ENCODE measurements at regions not wholly inside any gene's neighbourhood (a gene's known extent, or its start where the extent isn't known, plus 50 kb on each side); places are given as distances from the start of the nearest gene placed in this dataset.

GRCh38 chr1:221449801-221450470, 292.0 kb downstream of the DUSP10 start:
- no peak for DNase-seq (ENCODE audit: low read depth in 1 of 2, low spot score in 1 of 2)

DNA sequence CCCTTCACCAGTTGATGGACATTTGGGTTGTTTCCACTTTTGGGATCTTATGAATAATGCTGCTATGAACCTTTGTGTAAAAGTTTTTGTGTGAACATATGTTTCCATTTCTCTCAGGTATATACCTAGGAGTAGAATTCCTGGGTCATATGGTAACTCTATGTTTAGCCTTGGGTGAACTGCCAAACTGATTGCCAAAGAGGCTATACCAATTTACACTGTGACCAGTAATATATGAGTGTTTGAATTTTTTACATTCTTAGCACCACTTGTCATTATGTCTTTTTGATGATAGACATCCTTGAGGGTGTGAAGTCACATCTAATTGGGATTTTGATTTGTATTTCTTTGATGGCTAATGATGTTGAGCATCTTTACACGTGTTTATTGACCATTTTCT, 290.1 kb downstream of the DUSP10 start:
- no peak for DNase-seq (ENCODE audit: low read depth in 1 of 2, low spot score in 1 of 2)

DNA sequence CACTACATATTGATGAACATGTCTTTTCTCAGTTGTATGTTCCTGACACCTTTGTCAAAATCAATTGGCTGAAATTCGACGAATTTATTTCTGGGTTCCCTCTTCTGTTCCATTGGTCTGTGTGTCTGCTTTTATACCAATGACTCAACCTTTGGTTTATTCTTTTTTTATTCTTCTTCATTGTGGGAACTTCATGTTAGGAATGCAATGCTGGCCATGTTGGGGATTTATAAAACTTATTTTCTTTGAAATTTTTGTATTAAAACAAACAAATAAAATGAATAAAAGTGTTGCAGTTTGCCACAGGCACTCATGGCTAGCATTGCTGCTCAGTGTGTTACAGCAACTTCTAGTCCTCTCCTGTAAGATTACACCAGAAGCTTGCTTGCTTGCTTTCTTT, 287.8 kb downstream of the DUSP10 start:
- no peak for DNase-seq (ENCODE audit: low read depth in 1 of 2, low spot score in 1 of 2)

DNA sequence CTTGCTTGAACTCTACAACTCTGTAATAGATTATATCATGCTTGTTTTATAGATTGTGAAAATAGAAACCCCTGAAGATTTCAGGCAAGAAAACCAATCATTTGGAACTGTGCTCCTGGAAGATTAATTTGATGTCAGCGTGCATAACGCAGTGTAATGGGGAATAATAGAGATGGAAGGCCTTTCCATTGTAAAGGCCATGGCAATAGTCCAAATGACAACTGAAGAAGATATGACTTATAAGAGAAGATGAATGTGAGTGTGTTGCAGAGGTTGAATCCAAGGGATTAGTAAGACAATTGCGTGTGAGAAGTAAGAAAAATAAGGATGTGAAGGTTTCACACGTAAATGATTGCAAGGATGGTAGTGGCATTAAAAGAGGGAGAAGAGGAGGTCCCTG, 285.0 kb downstream of the DUSP10 start:
- DNase-seq (ENCODE audit: low read depth in 1 of 2, low spot score in 1 of 2): no peak

GRCh38 chr1:221457685-221458446, 284.0 kb downstream of the DUSP10 start:
- DNase-seq (ENCODE audit: low read depth in 1 of 2, low spot score in 1 of 2): no peak

DNA sequence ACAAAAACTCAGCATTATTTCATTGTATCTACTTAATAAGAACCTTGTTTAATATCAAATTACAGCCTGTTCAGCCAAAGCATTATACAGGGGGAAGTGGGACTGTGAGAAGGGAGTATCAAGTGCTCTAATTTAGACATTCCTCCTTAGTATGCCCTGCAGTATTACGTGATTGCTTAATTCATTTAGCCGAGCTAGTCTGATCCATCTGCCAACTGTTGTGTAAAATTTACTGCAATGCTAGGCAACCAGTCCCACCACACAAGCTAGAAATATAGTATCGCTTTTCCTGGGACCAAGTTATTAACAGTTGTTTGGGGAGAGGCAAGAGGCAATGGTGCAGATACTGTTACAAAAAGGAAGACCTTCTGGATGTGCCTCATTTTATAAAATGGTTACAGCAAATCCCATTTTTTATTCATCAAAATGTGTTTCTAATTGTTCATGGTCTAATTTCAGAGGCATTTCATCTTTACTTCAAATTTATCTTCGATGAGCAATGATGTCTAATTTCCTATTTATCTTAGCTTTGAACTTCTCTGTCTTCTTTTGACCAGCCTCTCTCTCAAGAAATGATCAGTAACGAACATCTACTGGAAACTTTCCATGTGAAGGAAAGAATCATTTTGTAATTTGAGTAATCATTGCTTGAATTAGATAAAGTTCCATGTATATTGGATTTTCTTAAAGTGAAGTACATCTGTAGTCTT, 283.3 kb downstream of the DUSP10 start:
- no peak for DNase-seq (ENCODE audit: low read depth in 1 of 2, low spot score in 1 of 2)

- no peak for DNase-seq (ENCODE audit: low read depth in 1 of 2, low spot score in 1 of 2)
Measured at GRCh38 chr1:221459558-221459957, 282.3 kb downstream of the DUSP10 start.

- no peak for DNase-seq (ENCODE audit: low read depth in 1 of 2, low spot score in 1 of 2)
Measured at GRCh38 chr1:221462345-221462744, 279.5 kb downstream of the DUSP10 start.

DNA sequence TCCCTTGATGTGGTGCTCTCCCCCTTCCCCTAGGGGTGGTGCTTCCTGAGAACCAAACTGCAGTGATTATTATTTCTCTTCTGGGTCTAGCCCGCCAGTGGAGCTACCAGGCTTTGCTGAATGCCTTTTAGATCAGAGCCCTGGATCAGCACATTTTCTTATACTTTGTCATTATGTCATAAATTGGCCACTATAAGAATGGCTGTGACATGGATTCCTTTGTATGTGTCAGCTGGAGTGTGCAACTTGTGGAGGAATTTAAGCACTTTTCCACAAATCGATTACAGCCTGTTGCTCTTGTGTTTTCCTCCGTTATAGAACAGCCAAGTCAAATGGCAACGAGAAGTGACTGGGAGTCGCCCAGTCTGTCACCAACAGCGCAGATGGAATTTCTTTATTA, 273.3 kb downstream of the DUSP10 start:
- DNase-seq (ENCODE audit: low read depth in 1 of 2, low spot score in 1 of 2): no peak

- no peak for DNase-seq (ENCODE audit: low read depth in 1 of 2, low spot score in 1 of 2)
Measured at GRCh38 chr1:221469476-221469875, 272.4 kb downstream of the DUSP10 start.

DNA sequence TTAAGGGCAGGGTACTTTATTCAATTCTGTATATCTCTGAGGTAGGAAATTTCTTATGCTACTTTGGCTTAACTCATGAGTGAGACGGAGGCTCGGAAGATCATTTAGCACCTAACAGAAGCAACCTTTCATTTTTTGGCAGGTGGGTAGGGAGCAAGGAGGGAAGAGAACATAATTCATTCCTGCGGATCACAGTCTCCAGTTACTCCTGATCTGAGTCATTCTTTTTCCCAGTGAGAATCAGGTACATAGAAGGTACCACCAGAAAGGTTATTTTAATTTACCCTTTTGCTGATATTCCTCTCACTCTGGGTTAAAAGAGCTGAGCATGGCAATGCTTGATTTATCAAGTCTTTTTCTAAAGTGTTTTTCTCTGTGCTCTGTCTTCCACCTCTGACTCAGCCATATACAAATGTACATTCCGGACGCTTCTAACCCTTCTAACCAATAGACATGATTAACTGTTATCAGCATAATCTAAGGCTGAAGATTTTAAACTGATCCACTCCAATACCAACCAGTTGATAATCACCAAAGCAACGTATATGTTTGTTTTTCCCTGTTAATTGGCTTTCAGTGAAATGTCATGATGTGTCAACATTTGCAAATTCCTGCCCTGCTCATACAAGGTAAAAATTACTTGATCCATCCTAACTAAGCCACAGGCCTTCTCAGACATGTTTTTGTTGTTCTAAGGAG, 271.7 kb downstream of the DUSP10 start:
- DNase-seq (ENCODE audit: low read depth in 1 of 2, low spot score in 1 of 2): no peak

GRCh38 chr1:221473411-221473810, 268.5 kb downstream of the DUSP10 start:
- no peak for DNase-seq (ENCODE audit: low read depth in 1 of 2, low spot score in 1 of 2)

- no peak for DNase-seq (ENCODE audit: low read depth in 1 of 2, low spot score in 1 of 2)
Measured at GRCh38 chr1:221477252-221477651, 264.6 kb downstream of the DUSP10 start.

GRCh38 chr1:221478050-221478949, 263.6 kb downstream of the DUSP10 start:
- DNase-seq (ENCODE audit: low read depth in 1 of 2, low spot score in 1 of 2): peak; percentile 31 to 33

DNA sequence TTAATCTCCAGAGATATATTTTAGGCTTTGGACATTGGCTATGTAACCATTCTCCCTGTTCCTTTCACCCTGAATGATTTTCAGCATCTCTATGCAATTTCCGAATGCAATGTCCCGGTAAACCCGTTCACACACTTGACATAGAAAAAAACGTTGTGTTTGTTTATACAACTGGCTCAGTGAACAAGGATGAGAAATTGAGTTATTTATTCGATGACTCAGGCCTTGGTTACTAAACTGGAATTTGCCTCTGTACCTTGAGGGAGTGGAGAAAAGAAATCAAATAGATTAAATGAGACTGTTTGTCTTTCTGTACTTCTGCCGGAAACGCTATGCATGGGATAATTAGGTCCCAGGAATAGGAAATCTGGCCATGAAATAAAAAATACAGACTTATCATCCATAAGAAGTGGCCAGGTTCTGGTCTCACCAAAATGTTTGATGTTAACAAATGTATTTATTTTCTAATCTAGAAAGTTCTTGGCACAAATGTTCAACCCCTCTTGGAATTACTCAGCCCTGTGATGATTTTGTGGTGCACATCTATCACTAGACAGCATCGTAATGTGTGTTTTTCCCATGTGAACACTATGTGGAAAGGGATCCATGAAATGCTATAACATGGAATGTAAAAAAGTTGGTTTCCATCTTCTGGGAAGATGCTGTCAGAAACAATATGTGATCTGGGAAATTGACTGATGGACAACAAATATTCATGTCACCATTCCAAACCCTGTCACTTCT, 253.9 kb downstream of the DUSP10 start:
- DNase-seq (ENCODE audit: low read depth in 1 of 2, low spot score in 1 of 2): no peak

- no peak for DNase-seq (ENCODE audit: low read depth in 1 of 2, low spot score in 1 of 2)
Measured at GRCh38 chr1:221488550-221488949, 253.3 kb downstream of the DUSP10 start.

GRCh38 chr1:221494670-221495069, 247.2 kb downstream of the DUSP10 start:
- DNase-seq (ENCODE audit: low read depth in 1 of 2, low spot score in 1 of 2): no peak

- DNase-seq (ENCODE audit: low read depth in 1 of 2, low spot score in 1 of 2): no peak
Measured at GRCh38 chr1:221497046-221497445, 244.8 kb downstream of the DUSP10 start.

DNA sequence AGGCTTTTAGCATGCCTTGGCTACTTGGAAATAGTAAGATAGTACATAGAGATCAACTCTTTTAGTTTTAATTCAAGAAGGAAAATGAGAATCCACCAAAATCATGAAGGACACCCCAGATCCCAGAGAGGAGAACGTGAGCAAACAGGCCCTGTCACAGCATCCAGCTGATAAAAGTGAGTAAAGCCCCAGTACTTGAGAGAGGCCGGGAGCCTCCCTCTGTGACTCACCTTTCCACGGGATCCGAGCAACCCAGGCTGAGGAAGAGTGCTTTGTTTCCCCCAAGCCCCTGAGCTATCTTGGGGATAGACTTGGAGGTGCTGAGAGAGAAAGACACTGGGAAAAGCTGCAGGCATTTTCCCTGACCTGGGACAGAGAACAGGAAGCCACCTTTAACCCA, 238.6 kb downstream of the DUSP10 start:
- no peak for DNase-seq (ENCODE audit: low read depth in 1 of 2, low spot score in 1 of 2)

Measured in stimulated activated CD4-positive, alpha-beta T cell treated with anti-CD3 and anti-CD28 coated beads, Interleukin-15, amount 100 ng/mL, for 1 hour (primary cell).